Loucy (cell line): ENCODE measurements at regions not wholly inside any gene's neighbourhood (a gene's known extent, or its start where the extent isn't known, plus 50 kb on each side); places are given as distances from the start of the nearest gene placed in this dataset.

Source experiments
- H2AFZ ChIP-seq: fragments of 200-600 bp; sonication (generic); 2 replicates; pipeline ENCODE4 v1.6.0; 2016; ENCODE audit warnings: antibody characterized with exemption, mild to moderate bottlenecking, low read length, moderate library complexity
- H3F3A ChIP-seq: fragments of 200-600 bp; 2 replicates; pipeline ENCODE4 v1.6.0; 2016; ENCODE audit warnings: antibody characterized with exemption, low read depth, mild to moderate bottlenecking
- H3K27me3 ChIP-seq: fragments of 200-600 bp; sonication (generic); 2 replicates; pipeline ENCODE4 v1.6.1; 2014; ENCODE audit warnings: low read length, mild to moderate bottlenecking; ENCODE audit not compliant: insufficient read depth, poor library complexity, severe bottlenecking
- H3K36me3 ChIP-seq: fragments of 200-600 bp; sonication (generic); 2 replicates; pipeline ENCODE4 v1.6.1; 2016; ENCODE audit warnings: low read length; ENCODE audit not compliant: insufficient read depth
- H3K4me1 ChIP-seq: fragments of 200-600 bp; sonication (generic); 2 replicates; pipeline ENCODE4 v1.5.1; 2014; ENCODE audit warnings: low read length, mild to moderate bottlenecking; ENCODE audit not compliant: insufficient read depth, poor library complexity, severe bottlenecking
- H3K4me2 ChIP-seq: fragments of 200-600 bp; sonication (generic); 2 replicates; pipeline ENCODE4 v1.6.0; 2014; ENCODE audit warnings: antibody characterized with exemption, low read length, low read depth, mild to moderate bottlenecking; ENCODE audit not compliant: poor library complexity, severe bottlenecking
- H3K4me3 ChIP-seq: fragments of 200-600 bp; sonication (generic); 2 replicates; pipeline ENCODE4 v1.5.1; 2014; ENCODE audit warnings: low read length, mild to moderate bottlenecking, mixed read lengths; ENCODE audit not compliant: poor library complexity, severe bottlenecking
- H3K79me2 ChIP-seq: fragments of 200-600 bp; sonication (generic); 2 replicates; pipeline ENCODE4 v1.6.1; 2014; ENCODE audit warnings: low read length; ENCODE audit not compliant: insufficient read depth
- H3K9ac ChIP-seq: fragments of 200-600 bp; sonication (generic); 2 replicates; pipeline ENCODE4 v1.6.0; 2014; ENCODE audit warnings: mild to moderate bottlenecking, low read depth, low read length, moderate library complexity; ENCODE audit not compliant: poor library complexity, severe bottlenecking
- H3K9me2 ChIP-seq: fragments of 200-600 bp; sonication (generic); replicated peaks from 2 replicates; pipeline ENCODE4 v1.6.1; 2016; ENCODE audit warnings: low read depth, low read length, mixed read lengths
- H3K9me3 ChIP-seq: fragments of 200-600 bp; sonication (generic); 2 replicates; pipeline ENCODE4 v1.6.1; 2014; ENCODE audit warnings: mild to moderate bottlenecking, antibody characterized with exemption, low read length, low read depth; ENCODE audit not compliant: insufficient read depth
- H4K20me1 ChIP-seq: fragments of 200-600 bp; sonication (generic); 2 replicates; pipeline ENCODE4 v1.6.0; 2014; ENCODE audit warnings: antibody characterized with exemption, low read length, mild to moderate bottlenecking; ENCODE audit not compliant: insufficient read depth, poor library complexity, severe bottlenecking
- EZH2phosphoT487 ChIP-seq: fragments of 200-600 bp; IDR thresholded peaks from 2 replicates; pipeline ENCODE4 v1.6.1; 2018; ENCODE audit warnings: antibody characterized with exemption, mild to moderate bottlenecking, moderate library complexity, borderline replicate concordance
- TF ChIP-seq, protein P1 (sequence below): fragments of 200-600 bp; sonication (generic); conservative IDR thresholded peaks from 2 replicates; pipeline ENCODE4 v1.5.1; 2014; ENCODE audit warnings: mild to moderate bottlenecking, antibody characterized with exemption, low read length

GRCh38 chr1:188402986-188403385, 1574.2 kb downstream of the PLA2G4A start:
- Histone ChIP-seq H4K20me1 (no peaks in the 10 kb centered on the region), H3K9ac (no peak overlapping the region), H3K4me1 (no peaks in the 10 kb centered on the region), H3K36me3 (no peaks in the 10 kb centered on the region), H2AFZ (no peak overlapping the region), H3K4me3 (no peak overlapping the region), H3K79me2 (no peaks in the 10 kb centered on the region), H3K9me3 (no peaks in the 10 kb centered on the region), H3F3A (no peaks in the 10 kb centered on the region), H3K27me3 (no peaks in the 10 kb centered on the region), H3K4me2 (no peak overlapping the region), H3K9me2 (no peaks in the 10 kb centered on the region)
- no peak for TF ChIP-seq EZH2phosphoT487
- TF ChIP-seq, protein P1, sequence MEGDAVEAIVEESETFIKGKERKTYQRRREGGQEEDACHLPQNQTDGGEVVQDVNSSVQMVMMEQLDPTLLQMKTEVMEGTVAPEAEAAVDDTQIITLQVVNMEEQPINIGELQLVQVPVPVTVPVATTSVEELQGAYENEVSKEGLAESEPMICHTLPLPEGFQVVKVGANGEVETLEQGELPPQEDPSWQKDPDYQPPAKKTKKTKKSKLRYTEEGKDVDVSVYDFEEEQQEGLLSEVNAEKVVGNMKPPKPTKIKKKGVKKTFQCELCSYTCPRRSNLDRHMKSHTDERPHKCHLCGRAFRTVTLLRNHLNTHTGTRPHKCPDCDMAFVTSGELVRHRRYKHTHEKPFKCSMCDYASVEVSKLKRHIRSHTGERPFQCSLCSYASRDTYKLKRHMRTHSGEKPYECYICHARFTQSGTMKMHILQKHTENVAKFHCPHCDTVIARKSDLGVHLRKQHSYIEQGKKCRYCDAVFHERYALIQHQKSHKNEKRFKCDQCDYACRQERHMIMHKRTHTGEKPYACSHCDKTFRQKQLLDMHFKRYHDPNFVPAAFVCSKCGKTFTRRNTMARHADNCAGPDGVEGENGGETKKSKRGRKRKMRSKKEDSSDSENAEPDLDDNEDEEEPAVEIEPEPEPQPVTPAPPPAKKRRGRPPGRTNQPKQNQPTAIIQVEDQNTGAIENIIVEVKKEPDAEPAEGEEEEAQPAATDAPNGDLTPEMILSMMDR = no peak

DNA sequence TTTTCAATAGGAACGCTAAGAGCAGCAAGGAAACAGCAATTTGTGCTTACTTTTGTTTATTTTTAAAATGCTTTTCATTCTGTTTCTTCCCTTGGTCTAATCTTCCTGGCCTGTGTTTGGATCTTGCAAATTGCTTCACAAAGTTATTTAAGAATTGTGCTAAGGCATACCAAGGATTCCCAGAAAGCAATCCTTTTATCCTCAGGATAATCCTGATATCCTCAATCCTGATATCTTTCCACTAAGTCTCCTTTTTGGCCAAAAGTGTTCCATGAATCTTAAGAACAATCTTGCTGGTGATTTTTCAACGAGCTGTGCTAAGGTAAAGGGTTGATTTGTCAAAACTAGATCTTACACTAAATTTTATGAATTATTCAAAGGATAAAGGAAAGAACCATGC, 1577.9 kb downstream of the PLA2G4A start:
- Histone ChIP-seq H3K4me1 (no peaks in the 10 kb centered on the region), H3K27me3 (no peaks in the 10 kb centered on the region), H3K4me2 (no peak overlapping the region), H3F3A (no peaks in the 10 kb centered on the region), H3K36me3 (no peaks in the 10 kb centered on the region), H3K9me2 (no peaks in the 10 kb centered on the region), H4K20me1 (no peaks in the 10 kb centered on the region), H3K9ac (no peak overlapping the region), H2AFZ (no peak overlapping the region), H3K79me2 (no peaks in the 10 kb centered on the region), H3K9me3 (no peaks in the 10 kb centered on the region), H3K4me3 (no peak overlapping the region)
- no peak for TF ChIP-seq EZH2phosphoT487
- TF ChIP-seq, protein P1 = no peak

- TF ChIP-seq EZH2phosphoT487 = no peak
- TF ChIP-seq, protein P1 = no peak
- Histone ChIP-seq H3F3A (no peaks in the 10 kb centered on the region), H3K36me3 (no peaks in the 10 kb centered on the region), H3K79me2 (no peaks in the 10 kb centered on the region), H3K9ac (no peak overlapping the region), H3K9me3 (no peaks in the 10 kb centered on the region), H4K20me1 (no peaks in the 10 kb centered on the region), H3K4me3 (no peak overlapping the region), H3K9me2 (no peaks in the 10 kb centered on the region), H3K4me1 (no peaks in the 10 kb centered on the region), H3K27me3 (no peaks in the 10 kb centered on the region), H3K4me2 (no peak overlapping the region), H2AFZ (no peak overlapping the region)
Measured at GRCh38 chr1:188420177-188420576, 1591.4 kb downstream of the PLA2G4A start.
